Panc1 (cell line): ENCODE measurements at regions not wholly inside any gene's neighbourhood (a gene's known extent, or its start where the extent isn't known, plus 50 kb on each side); places are given as distances from the start of the nearest gene placed in this dataset.

Experiments
- ATAC-seq: fragments of 200-7000 bp; cut with Tn5 transposase; 2 replicates; pipeline ENCODE4 v1.9.1; 2020; ENCODE audit warnings: mild to moderate bottlenecking, moderate library complexity
- BruUV-seq: library from RNA; stranded (reverse); fragments of 400-500 nt; replicated peaks from 2 replicates; lab custom pipeline; 2021; lab: Mats Ljungman, UMichigan
- CTCF ChIA-PET: fragments of 300-600 bp; sonication (Branson Sonifier 250); formaldehyde crosslinking; loops from one replicate; lab custom pipeline; 2022; ENCODE audit warnings: antibody characterized with exemption; lab: Charles Lee
- POLR2A ChIA-PET: fragments of 300-600 bp; sonication (Branson Sonifier 250); formaldehyde crosslinking; loops from one replicate; lab custom pipeline; 2022; ENCODE audit warnings: antibody characterized with exemption; lab: Charles Lee
- DNase-seq: peaks from one replicate; pipeline ENCODE4 v3.0.0-alpha.2; 2010; ENCODE audit warnings: low read depth, low spot score
- H3K27ac ChIP-seq: 2 replicates; pipeline ENCODE4 v1.5.1; 2011; ENCODE audit warnings: mild to moderate bottlenecking, low read length, inconsistent platforms
- H3K27me3 ChIP-seq: fragments of 200-500 bp; sonication (Bioruptor generic); 2 replicates; pipeline ENCODE4 v1.6.0; 2014; ENCODE audit warnings: low read length, inconsistent platforms; ENCODE audit not compliant: control insufficient read depth, insufficient read depth
- H3K36me3 ChIP-seq: fragments of 200-500 bp; sonication (Bioruptor generic); 2 replicates; pipeline ENCODE4 v1.5.1; 2014; ENCODE audit warnings: inconsistent platforms, mild to moderate bottlenecking, low read length, moderate library complexity; ENCODE audit not compliant: control insufficient read depth, insufficient read depth
- H3K4me1 ChIP-seq: 2 replicates; pipeline ENCODE4 v1.5.1; 2011; ENCODE audit warnings: inconsistent platforms, mild to moderate bottlenecking, low read length, moderate library complexity; ENCODE audit not compliant: control insufficient read depth, insufficient read depth
- H3K4me3 ChIP-seq, 2 experiments: 2 replicates each; pipeline ENCODE4 v1.5.1; 2011 to 2012; ENCODE audit warnings: low read depth in 2 of 2, low read length in 2 of 2, mild to moderate bottlenecking in 2 of 2, inconsistent platforms in 1 of 2, moderate library complexity in 1 of 2
- H3K9me3 ChIP-seq: fragments of 200-500 bp; sonication (Bioruptor generic); 2 replicates; pipeline ENCODE4 v1.5.1; 2014; ENCODE audit warnings: low read depth, mild to moderate bottlenecking, inconsistent platforms, low read length, moderate library complexity; ENCODE audit not compliant: control insufficient read depth, insufficient read depth
- POLR2AphosphoS5 ChIP-seq: IDR thresholded peaks from 2 replicates; pipeline ENCODE4 v1.6.1; 2012; ENCODE audit warnings: mild to moderate bottlenecking, low read depth, low read length, moderate library complexity
- SIN3A ChIP-seq: IDR thresholded peaks from 2 replicates; pipeline ENCODE4 v1.6.1; 2012; ENCODE audit warnings: low read depth, mild to moderate bottlenecking, low read length, moderate library complexity, borderline replicate concordance; ENCODE audit not compliant: insufficient read depth
- TCF7L2 ChIP-seq: IDR thresholded peaks from 2 replicates; pipeline ENCODE4 v1.6.1; 2011; ENCODE audit warnings: mild to moderate bottlenecking, low read depth, low read length, inconsistent platforms
- in situ Hi-C: cut with HindIII; loops from 2 replicates; pipeline ENCODE4 v1.10.0; 2016; ENCODE audit warnings: low sequenced_read_pairs, low pct_unique_long_range_greater_than_20kb
- intact Hi-C: fragments of 100-400 bp; cut with micrococcal nuclease; formaldehyde crosslinking; loops from one replicate; pipeline ENCODE4 v1.10.0; 2022; ENCODE audit not compliant: unreplicated experiment
- TF ChIP-seq, protein P1 (sequence below), 2 experiments: IDR thresholded peaks; 2 replicates each; pipeline ENCODE4 v1.6.1; 2011 to 2012; ENCODE audit warnings: low read depth in 2 of 2, control low read depth in 1 of 2, low read length in 1 of 2, mild to moderate bottlenecking in 1 of 2, moderate library complexity in 1 of 2; ENCODE audit not compliant: insufficient read depth in 1 of 2
- TF ChIP-seq, protein P2 (sequence below): fragments of 450-650 bp; IDR thresholded peaks from 2 replicates; pipeline ENCODE4 v1.5.1; 2017; ENCODE audit warnings: mild to moderate bottlenecking

DNA sequence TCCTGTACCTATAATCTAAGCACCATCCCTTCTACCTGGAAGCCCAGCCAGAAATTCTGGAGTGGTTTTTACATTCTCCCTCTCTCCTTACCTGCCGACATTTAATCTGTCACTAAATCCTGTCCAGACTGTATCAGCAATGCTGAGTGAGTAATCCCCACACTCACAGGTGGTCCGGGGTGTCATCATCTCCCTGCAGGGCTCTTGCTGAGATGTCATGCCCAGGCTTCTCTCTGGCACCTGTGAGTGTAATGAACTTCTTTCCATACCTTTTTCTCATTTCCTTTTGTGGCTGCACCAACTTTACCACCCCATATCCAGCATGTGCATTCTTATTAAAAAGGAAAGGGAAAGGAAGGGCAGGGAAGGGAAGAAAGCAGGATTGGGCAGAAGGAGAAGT is 355.2 kb downstream of the CCSER2 start:
- TF ChIP-seq TCF7L2: no peak
- TF ChIP-seq, protein P1, sequence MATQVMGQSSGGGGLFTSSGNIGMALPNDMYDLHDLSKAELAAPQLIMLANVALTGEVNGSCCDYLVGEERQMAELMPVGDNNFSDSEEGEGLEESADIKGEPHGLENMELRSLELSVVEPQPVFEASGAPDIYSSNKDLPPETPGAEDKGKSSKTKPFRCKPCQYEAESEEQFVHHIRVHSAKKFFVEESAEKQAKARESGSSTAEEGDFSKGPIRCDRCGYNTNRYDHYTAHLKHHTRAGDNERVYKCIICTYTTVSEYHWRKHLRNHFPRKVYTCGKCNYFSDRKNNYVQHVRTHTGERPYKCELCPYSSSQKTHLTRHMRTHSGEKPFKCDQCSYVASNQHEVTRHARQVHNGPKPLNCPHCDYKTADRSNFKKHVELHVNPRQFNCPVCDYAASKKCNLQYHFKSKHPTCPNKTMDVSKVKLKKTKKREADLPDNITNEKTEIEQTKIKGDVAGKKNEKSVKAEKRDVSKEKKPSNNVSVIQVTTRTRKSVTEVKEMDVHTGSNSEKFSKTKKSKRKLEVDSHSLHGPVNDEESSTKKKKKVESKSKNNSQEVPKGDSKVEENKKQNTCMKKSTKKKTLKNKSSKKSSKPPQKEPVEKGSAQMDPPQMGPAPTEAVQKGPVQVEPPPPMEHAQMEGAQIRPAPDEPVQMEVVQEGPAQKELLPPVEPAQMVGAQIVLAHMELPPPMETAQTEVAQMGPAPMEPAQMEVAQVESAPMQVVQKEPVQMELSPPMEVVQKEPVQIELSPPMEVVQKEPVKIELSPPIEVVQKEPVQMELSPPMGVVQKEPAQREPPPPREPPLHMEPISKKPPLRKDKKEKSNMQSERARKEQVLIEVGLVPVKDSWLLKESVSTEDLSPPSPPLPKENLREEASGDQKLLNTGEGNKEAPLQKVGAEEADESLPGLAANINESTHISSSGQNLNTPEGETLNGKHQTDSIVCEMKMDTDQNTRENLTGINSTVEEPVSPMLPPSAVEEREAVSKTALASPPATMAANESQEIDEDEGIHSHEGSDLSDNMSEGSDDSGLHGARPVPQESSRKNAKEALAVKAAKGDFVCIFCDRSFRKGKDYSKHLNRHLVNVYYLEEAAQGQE (IDR thresholded peaks at IDR 0.05; ENCODE audit: insufficient read depth in 1 of 2, low read depth in 2 of 2, low read length in 1 of 2): no peak
- no peak for TF ChIP-seq SIN3A
- no peak for TF ChIP-seq POLR2AphosphoS5
- Histone ChIP-seq H3K36me3 (no peaks in the 10 kb centered on the region), H3K27ac (no peak overlapping the region), H3K9me3 (no peaks in the 10 kb centered on the region), H3K4me1 (no peaks in the 10 kb centered on the region), H3K4me3 (no peak overlapping the region), H3K27me3 (no peaks in the 10 kb centered on the region)
- POLR2A ChIA-PET: no interaction called here
- in situ Hi-C loops: no loop called here
- DNase-seq: no peak
- ATAC-seq: no peak
- intact Hi-C loops: no loop called here
- no TSS peak for BruUV-seq
- CTCF ChIA-PET: no interaction called here

DNA sequence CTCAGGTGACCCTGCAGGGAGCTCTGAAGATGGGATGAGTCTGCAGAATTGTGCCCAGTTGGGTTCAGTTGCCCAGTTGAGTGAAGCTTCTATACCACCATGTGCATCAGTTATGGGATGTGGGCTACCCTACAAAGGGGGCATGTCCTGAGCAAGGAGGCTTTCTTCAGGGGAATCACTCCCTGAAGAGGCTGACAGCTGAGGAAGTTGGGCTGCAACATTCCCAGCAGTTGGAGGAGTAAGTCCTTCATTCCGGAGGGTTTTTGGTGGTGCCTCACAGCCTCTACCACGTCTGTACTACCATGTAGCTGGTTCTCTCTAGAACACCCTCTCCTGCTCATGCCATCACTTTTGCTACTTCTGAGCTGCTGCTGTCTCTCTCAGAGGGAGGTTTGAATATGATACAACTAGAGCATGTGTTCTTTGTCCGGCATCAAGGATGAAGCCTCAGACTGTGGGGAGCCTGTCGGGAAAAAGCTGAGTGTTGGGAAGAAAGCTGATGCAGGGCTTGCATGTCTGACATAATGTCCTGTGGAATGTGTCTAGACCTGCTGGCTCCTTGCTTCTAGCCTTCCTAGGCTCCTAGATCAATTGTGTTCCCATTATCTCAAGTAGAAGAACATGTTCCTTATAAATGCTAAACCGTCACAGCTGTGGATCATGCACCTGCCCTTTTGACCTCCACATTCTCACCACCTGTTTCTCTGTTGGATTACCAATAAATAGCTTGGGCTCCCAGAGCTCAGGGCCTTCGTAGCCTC is 355.8 kb downstream of the CCSER2 start:
- POLR2A ChIA-PET: no interaction called here
- TF ChIP-seq, protein P2, sequence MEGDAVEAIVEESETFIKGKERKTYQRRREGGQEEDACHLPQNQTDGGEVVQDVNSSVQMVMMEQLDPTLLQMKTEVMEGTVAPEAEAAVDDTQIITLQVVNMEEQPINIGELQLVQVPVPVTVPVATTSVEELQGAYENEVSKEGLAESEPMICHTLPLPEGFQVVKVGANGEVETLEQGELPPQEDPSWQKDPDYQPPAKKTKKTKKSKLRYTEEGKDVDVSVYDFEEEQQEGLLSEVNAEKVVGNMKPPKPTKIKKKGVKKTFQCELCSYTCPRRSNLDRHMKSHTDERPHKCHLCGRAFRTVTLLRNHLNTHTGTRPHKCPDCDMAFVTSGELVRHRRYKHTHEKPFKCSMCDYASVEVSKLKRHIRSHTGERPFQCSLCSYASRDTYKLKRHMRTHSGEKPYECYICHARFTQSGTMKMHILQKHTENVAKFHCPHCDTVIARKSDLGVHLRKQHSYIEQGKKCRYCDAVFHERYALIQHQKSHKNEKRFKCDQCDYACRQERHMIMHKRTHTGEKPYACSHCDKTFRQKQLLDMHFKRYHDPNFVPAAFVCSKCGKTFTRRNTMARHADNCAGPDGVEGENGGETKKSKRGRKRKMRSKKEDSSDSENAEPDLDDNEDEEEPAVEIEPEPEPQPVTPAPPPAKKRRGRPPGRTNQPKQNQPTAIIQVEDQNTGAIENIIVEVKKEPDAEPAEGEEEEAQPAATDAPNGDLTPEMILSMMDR: no peak
- no peak for TF ChIP-seq SIN3A
- no peak for TF ChIP-seq TCF7L2
- TF ChIP-seq POLR2AphosphoS5: no peak
- TF ChIP-seq, protein P1 (IDR thresholded peaks at IDR 0.05; ENCODE audit: insufficient read depth in 1 of 2, low read depth in 2 of 2, low read length in 1 of 2): no peak

More for the DNA sequence above, 355.8 kb downstream of the CCSER2 start:
- no peaks in the 10 kb centered on the region for H3K4me1 ChIP-seq
- no peak overlapping the region for H3K27ac ChIP-seq
- in situ Hi-C loops: no loop called here
- H3K36me3 ChIP-seq: no peaks in the 10 kb centered on the region
- H3K4me3 ChIP-seq: no peak overlapping the region
- no peaks in the 10 kb centered on the region for H3K27me3 ChIP-seq
- DNase-seq: no peak
- no peak for ATAC-seq
- no peaks in the 10 kb centered on the region for H3K9me3 ChIP-seq
- no TSS peak for BruUV-seq
- intact Hi-C loops: no loop called here
- CTCF ChIA-PET: no interaction called here
